Thyroid gland (tissue), 4 donors: ENCODE measurements at regions not wholly inside any gene's neighbourhood (a gene's known extent, or its start where the extent isn't known, plus 50 kb on each side); places are given as distances from the start of the nearest gene placed in this dataset.
"Not testable (repeated sequence)": the region's sequence is repeated elsewhere in the genome, so short reads cannot be mapped to it uniquely, and the experiment has no call there.

Experiments
- DNase-seq, 2 donors: peaks; one replicate each; pipeline ENCODE4 v3.0.0-alpha.2; 2019
- H3K27ac ChIP-seq, 3 donors: fragments of 200-600 bp; sonication (generic); 1 replicate in 2 of 3; 2 replicates in 1 of 3; pipeline ENCODE4 v1.5.1; 2016 to 2019; ENCODE audit warnings: mild to moderate bottlenecking in 1 of 3, moderate library complexity in 1 of 3
- H3K27me3 ChIP-seq: fragments of 200-600 bp; sonication (generic); one replicate; pipeline ENCODE4 v1.5.1; 2019
- H3K36me3 ChIP-seq, 2 donors: fragments of 200-600 bp; sonication (generic); one replicate each; pipeline ENCODE4 v1.5.1; 2016 to 2019
- H3K4me1 ChIP-seq, 2 donors: fragments of 200-600 bp; sonication (generic); one replicate each; pipeline ENCODE4 v1.5.1; 2017 to 2019
- H3K4me3 ChIP-seq, 3 donors: fragments of 200-600 bp; sonication (generic); replicated peaks in 1 of 3; 1 replicate in 2 of 3; 2 replicates in 1 of 3; pipeline ENCODE4 v1.5.1; 2016; ENCODE audit warnings: mild to moderate bottlenecking in 1 of 3
- H3K9me3 ChIP-seq: fragments of 200-600 bp; sonication (generic); one replicate; pipeline ENCODE4 v1.5.1; 2017
- POLR2A ChIP-seq, 2 donors: fragments of 450-650 bp; IDR thresholded peaks; one replicate each; pipeline ENCODE4 v1.6.1; 2017; ENCODE audit warnings: antibody characterized with exemption in 2 of 2, mild to moderate bottlenecking in 2 of 2, moderate library complexity in 1 of 2
- WGBS, 2 donors: methylation state at CpG; one replicate each; pipeline ENCODE4 v1.1.5; 2017; 5-methylcytosine and 5-hydroxymethylcytosine counted together
- intact Hi-C: fragments of 100-400 bp; cut with DNase I; formaldehyde crosslinking; loops from one replicate; pipeline ENCODE4 v1.15.1; 2023
- TF ChIP-seq, protein P1 (sequence below), 6 experiments: fragments of 200-600 bp in 3 of 6; fragments of 450-650 bp in 3 of 6; sonication (generic) in 3 of 6; IDR thresholded peaks; one replicate each; pipeline ENCODE4 v1.5.1; 2016 to 2019; ENCODE audit warnings: antibody characterized with exemption in 6 of 6, mild to moderate bottlenecking in 2 of 6, inconsistent platforms in 1 of 6, moderate library complexity in 1 of 6

- DNase-seq = no peak
- Histone ChIP-seq H3K4me3 (no peak overlapping the region), H3K27ac (no peak overlapping the region), H3K36me3 (no peaks in the 10 kb centered on the region), H3K9me3 (no peaks in the 10 kb centered on the region), H3K4me1 (no peaks in the 10 kb centered on the region), H3K27me3 (no peaks in the 10 kb centered on the region)
- TF ChIP-seq POLR2A (IDR thresholded peaks at IDR 0.05) = no peak
- TF ChIP-seq, protein P1, sequence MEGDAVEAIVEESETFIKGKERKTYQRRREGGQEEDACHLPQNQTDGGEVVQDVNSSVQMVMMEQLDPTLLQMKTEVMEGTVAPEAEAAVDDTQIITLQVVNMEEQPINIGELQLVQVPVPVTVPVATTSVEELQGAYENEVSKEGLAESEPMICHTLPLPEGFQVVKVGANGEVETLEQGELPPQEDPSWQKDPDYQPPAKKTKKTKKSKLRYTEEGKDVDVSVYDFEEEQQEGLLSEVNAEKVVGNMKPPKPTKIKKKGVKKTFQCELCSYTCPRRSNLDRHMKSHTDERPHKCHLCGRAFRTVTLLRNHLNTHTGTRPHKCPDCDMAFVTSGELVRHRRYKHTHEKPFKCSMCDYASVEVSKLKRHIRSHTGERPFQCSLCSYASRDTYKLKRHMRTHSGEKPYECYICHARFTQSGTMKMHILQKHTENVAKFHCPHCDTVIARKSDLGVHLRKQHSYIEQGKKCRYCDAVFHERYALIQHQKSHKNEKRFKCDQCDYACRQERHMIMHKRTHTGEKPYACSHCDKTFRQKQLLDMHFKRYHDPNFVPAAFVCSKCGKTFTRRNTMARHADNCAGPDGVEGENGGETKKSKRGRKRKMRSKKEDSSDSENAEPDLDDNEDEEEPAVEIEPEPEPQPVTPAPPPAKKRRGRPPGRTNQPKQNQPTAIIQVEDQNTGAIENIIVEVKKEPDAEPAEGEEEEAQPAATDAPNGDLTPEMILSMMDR (IDR thresholded peaks at IDR 0.05) = no peak
- intact Hi-C loops = no loop called here
- WGBS, 2 donors = 71 to 88% methylated on average over 1 of the region's 1 CpG
Measured at GRCh38 chr5:30450153-30450552, 743.3 kb upstream of the CDH6 start.

DNA sequence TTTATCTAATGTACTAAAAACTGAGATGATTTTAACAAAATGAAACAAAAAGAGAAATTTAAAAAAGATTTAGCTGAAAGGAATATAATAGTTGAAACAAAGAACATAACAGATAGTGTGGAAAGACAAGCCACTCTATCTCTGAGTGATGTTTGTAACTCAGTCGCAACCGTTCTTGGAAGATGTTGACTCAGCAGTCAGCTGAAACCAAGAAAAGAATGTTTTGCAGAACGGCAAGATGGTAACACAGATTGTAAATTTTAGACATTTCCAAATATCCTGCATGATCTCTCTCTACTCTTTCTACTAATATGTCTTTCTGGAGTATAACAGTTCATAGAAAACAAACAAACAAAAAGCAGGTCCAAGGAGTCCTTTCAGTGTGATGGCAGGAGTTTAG, 746.1 kb upstream of the CDH6 start:
- Histone ChIP-seq H3K27me3 (no peaks in the 10 kb centered on the region), H3K36me3 (no peaks in the 10 kb centered on the region), H3K4me3 (no peak overlapping the region), H3K27ac (no peak overlapping the region), H3K9me3 (no peaks in the 10 kb centered on the region), H3K4me1 (no peaks in the 10 kb centered on the region)
- TF ChIP-seq, protein P1 (IDR thresholded peaks at IDR 0.05) = no peak
- TF ChIP-seq POLR2A (IDR thresholded peaks at IDR 0.05) = no peak
- DNase-seq = no peak
- intact Hi-C loops = no loop called here
- 69 to 71% methylated on average over 3 of the region's 3 CpGs for WGBS, 2 donors

GRCh38 chr5:30446456-30446855, 747.0 kb upstream of the CDH6 start:
- Histone ChIP-seq H3K9me3 (no peaks in the 10 kb centered on the region), H3K27me3 (no peaks in the 10 kb centered on the region), H3K4me1 (no peaks in the 10 kb centered on the region), H3K4me3 (no peak overlapping the region), H3K27ac (no peak overlapping the region), H3K36me3 (no peaks in the 10 kb centered on the region)
- no peak for DNase-seq
- intact Hi-C loops = no loop called here
- TF ChIP-seq POLR2A (IDR thresholded peaks at IDR 0.05) = no peak
- TF ChIP-seq, protein P1 (IDR thresholded peaks at IDR 0.05) = no peak
- WGBS, 2 donors = 82 to 84% methylated on average over 1 of the region's 1 CpG

DNA sequence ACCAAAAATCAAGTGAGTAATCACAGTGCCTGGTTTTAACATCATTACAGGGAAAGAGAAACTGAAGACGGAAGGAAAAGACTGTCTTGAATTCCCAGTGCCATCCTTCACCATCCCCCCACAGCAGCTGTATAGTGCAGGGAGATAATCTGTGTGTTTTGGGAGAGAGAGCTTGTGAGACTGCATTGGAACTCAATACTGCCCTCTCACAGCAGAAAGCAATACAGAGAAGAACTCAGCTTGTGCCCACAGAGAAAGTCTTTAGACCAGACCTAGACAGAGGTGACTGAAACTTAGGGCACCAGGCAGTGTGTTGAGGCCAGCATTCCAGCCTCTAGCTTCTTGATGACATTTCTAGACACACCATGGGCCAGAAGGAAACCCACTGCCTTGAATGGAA, 754.7 kb upstream of the CDH6 start:
- intact Hi-C loops = no loop called here
- no peak for TF ChIP-seq POLR2A (IDR thresholded peaks at IDR 0.05)
- TF ChIP-seq, protein P1 (IDR thresholded peaks at IDR 0.05) = no peak
- no peaks in the 10 kb centered on the region for H3K9me3 ChIP-seq
- WGBS, 2 donors = 69 to 73% methylated on average over 1 of the region's 1 CpG
- no peak overlapping the region for H3K27ac ChIP-seq
- H3K4me1 ChIP-seq = no peaks in the 10 kb centered on the region
- no peak for DNase-seq
- no peak overlapping the region for H3K4me3 ChIP-seq
- H3K36me3 ChIP-seq = no peaks in the 10 kb centered on the region
- no peaks in the 10 kb centered on the region for H3K27me3 ChIP-seq

- 52 to 58% methylated on average over 3 of the region's 3 CpGs for whole genome bisulfite sequencing, 2 donors
- no peaks in the 10 kb centered on the region for H3K36me3 ChIP-seq
- no peaks in the 10 kb centered on the region for H3K9me3 ChIP-seq
- H3K4me3 ChIP-seq = no peak overlapping the region
- no peaks in the 10 kb centered on the region for H3K27me3 ChIP-seq
- TF ChIP-seq POLR2A (IDR thresholded peaks at IDR 0.05) = no peak
- TF ChIP-seq, protein P1 (IDR thresholded peaks at IDR 0.05) = no peak
- H3K4me1 ChIP-seq = no peaks in the 10 kb centered on the region
- DNase-seq = no peak
- H3K27ac ChIP-seq = no peak overlapping the region
- intact Hi-C loops = no loop called here
Measured at GRCh38 chr5:30436691-30437090, 756.8 kb upstream of the CDH6 start.

DNA sequence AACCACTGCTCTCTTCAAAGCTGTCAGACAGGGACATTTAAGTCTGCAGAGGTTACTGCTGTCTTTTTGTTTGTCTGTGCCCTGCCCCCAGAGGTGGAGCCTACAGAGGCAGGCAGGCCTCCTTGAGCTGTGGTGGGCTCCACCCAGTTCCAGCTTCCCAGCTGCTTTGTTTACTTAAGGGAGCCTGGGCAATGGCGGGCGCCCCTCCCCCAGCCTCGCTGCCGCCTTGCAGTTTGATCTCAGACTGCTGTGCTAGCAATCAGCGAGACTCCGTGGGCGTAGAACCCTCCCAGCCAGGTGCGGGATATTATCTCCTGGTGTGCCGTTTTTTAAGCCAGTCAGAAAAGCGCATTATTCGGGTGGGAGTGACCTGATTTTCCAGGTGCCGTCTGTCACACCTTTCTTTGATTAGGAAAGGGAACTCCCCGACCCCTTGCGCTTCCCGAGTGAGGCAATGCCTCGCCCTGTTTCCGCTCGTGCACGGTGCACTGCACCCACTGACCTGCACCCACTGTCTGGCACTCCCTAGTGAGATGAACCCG, 764.5 kb upstream of the CDH6 start:
- intact Hi-C loops, H3K27ac ChIP-seq, H3K27me3 ChIP-seq, H3K4me1 ChIP-seq, DNase-seq, H3K9me3 ChIP-seq, H3K36me3 ChIP-seq, H3K4me3 ChIP-seq: not testable (repeated sequence)
- WGBS, 2 donors = 93% methylated on average over 19 to 20 of the region's 20 CpGs
